HG02642 (cell line): ENCODE measurements at regions not wholly inside any gene's neighbourhood (a gene's known extent, or its start where the extent isn't known, plus 50 kb on each side); places are given as distances from the start of the nearest gene placed in this dataset.

Experiments
- ATAC-seq: cut with Tn5 transposase; IDR thresholded peaks from one replicate; pipeline ENCODE4 v1.9.1; 2021; ENCODE audit warnings: mild to moderate bottlenecking; ENCODE audit not compliant: unreplicated experiment, poor library complexity

GRCh38 chr10:70966646-70967553 is 78.5 kb upstream of the PCBD1 start:
- ATAC-seq: no peak

DNA sequence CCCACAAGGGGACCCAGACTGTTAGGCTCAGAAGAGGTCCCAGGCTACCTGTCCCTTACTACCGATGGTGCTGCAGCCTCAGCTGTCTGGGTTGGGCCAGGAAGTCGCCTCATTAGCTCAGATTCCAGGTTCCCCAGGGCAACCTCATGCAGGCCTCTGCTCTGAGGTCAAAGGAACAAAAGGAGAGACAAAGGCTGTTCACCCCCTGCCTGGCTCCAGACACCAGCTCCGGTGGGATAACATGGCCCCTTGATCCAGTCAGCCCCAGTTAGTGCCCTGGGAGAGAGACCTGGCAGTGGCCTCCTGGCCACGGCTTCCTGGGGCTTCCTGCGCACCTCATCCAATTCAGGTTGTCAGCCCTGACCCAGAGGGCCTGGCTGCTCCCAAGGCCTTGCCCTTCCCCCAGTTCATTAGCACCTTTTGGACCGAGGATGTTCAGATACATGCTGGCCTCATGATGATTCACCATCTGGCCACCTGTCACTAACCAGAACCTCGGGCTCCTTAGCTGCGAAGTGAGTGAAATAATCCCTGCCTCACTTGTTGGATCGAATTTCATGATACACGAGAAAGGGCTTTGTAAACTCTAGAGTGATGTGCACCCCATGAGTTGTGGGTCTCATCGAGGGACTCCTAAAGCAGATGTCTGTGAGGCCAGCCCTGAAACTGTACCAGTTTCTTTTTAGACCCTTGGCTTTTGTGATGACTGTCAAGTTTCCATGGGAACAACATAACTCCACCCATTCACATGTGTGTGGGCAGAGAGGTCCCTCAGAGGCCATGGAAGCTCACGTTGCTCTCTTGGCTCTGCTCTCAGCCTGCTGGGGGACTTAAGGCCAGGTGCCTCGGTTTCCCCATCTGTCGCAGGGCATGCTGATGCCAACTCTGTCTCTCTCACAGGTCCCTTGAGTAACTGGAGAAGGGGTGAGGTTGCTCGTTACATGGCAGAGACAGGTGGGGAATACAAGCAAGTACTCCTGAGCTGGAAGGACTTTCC is 79.5 kb upstream of the PCBD1 start:
- peak; percentile 60 for ATAC-seq

DNA sequence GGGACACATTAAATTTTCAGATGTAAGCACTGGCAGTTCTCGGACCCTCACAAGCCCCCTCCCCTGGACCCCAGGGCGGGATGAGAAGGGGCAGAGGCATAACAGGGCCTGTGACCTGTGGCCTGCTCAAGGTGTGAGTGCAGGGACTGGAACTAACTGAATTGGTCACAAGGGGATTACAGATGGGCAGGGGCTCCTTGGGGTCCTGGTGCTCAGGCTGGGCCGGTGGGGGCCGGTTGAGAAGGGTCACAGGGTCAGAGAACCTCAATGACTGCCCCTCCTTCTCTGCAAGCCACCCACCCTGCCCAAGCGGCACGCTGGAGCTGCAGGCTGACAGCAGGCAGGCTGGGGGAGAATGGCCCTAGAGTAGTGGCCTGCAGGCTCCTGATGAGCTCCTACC is 80.8 kb upstream of the PCBD1 start:
- ATAC-seq: no peak

GRCh38 chr10:70970830-70971229 is 82.5 kb upstream of the PCBD1 start:
- no peak for ATAC-seq

- no peak for ATAC-seq
These were observed 84.9 kb upstream of the PCBD1 start for GRCh38 chr10:70973275-70973674.

DNA sequence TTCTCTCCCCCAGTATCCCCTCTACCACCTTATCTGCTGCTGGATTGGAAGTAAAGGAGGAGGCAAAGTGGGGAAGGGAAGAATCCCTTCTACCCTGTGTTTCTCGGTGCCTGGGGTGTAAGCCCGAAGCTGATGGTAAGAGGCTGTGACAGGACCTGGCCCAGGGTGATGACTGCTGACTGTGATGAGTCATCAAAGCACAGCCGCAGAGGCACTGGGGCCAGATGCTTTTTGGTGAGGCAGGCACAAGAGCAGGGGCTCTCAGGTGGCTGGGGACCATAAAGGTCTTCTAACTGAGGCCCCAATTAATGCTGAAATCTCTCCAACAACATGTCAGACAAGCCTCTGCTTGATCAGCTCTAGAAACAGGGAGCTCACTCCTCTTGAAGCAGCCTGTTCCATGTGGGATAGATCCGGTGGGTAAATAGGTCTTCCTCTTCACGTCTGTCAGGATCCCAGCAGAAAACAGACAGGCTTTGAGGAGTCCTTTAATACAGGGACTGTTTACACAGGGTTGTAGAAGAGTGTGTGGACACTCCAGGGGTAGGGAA is 86.1 kb upstream of the PCBD1 start:
- no peak for ATAC-seq

- ATAC-seq: no peak
These were observed 86.6 kb upstream of the PCBD1 start for GRCh38 chr10:70974920-70975319.

DNA sequence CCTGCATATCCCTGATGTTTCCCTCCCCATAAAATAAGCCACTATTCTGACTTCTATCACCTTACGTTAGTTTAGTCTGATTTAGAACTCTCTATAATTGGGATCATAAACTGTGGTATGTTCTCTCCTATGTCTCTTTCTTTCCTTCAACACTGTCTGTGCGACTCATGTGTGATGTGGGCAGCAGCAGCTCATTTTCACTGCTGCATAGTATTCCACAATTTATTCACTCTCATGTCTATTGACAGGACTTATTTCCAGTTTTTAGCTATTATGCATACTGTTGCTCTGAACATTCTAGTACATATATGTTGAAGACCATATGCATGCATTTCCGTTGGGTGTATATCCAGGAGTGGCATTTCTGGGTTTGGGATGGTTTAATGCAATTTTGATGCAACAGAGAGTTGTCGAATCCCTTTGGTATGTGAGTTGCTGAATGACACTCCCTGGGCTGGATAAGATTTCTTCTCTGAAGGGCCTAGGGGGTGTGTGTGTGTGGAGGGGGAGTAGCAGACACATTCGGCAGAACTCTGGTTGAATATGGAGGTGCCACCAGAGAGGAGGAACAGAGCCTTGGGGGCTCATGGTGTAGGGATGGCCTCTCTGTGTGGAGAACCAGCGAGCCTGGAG is 87.8 kb upstream of the PCBD1 start:
- ATAC-seq: no peak

- ATAC-seq: no peak
These were observed 89.3 kb upstream of the PCBD1 start for GRCh38 chr10:70977625-70978024.

- ATAC-seq: no peak
These were observed 89.8 kb upstream of the PCBD1 start for GRCh38 chr10:70978181-70978580.

DNA sequence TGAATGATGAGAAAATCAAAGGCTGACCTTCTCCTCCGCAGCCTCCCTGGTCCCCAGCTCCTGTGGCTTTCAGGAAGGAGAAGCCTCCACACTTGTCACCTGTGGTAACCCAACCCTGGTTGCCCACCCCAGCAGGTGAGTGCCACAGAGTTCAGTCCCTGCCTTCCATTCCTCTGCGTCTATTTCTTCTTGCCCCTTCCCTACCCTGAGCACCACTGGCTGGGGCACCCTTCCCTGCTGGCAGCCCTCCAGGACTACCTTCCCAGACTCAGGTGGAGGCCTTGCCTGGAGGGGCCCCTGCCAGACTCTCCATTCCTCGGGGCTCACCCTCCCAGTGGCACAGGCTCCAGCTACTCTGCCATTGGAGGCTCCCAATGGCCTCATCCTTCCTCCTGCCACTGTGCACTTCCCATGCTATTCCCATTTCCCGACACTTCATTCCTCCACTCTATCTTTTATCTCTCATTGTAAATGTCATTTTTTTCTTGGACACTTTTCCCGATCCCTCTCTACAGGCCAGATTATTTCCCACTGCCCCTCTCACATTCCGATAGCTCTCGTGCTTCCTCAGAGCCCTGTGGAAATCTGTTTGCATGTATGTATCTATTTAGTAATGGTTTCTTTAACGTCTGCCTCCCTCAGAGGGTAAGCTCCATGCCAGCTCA is 90.6 kb upstream of the PCBD1 start:
- ATAC-seq: no peak

DNA sequence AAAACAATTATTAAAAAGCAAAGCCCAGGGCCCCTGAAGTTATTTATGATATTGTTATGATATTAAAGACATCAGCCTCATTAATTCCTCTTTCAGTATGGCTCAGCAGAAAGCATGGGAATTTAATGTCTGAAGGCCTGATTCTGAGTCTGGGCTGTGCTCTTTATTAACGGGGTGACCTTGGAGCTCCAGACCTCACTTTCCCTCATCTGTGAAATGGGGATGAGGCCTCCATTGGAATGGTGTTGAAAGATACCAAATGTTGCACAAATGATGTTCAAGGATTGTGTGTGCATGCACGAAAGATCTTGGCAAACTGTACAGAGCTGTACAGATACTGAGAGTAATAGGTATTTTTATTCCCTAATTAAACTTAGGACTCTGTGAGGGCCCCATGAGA is 92.3 kb upstream of the PCBD1 start:
- no peak for ATAC-seq

GRCh38 chr10:70981171-70981836 is 92.9 kb upstream of the PCBD1 start:
- no peak for ATAC-seq

DNA sequence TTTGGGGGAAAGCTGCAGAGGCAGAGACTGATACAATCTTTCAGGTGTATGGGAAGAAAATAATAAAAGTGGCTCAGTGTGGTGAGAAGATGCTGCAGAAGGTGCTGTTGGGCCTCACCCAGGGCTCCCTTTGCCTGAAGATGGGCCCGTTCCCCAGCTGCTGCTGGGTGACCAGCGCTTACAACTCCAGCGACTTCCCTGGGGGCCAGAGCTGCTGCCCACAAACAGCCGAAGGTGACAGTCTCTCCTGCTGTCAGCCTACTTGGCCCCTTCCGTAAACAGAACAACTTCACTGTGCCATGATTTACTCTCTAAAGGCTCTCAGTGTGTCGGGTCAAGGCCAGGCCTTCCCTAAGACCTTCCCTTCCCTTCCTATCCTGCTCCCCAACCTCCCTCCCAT is 93.6 kb upstream of the PCBD1 start:
- ATAC-seq: no peak

DNA sequence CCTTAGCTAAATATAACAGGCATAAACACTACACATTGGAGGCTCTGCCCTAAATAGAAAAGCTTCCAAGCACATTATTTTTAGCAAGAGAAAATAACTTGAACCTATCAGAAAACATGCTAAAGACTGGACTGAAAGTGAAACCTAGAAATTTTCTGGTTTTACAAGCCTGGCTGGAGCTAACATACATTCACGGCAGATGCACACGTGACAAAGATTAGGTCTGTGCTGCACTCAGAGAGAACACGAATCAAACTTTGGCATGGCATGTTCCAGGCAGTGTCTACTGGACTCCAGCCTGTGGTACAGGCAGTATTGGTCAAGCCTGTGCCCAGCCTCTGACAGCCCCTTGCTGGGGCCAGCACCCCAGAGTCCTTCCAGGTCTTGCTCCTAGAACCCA is 94.1 kb upstream of the PCBD1 start:
- peak; percentile 54 for ATAC-seq

- ATAC-seq: no peak
These were observed 96.8 kb upstream of the PCBD1 start for GRCh38 chr10:70984986-70985722.

DNA sequence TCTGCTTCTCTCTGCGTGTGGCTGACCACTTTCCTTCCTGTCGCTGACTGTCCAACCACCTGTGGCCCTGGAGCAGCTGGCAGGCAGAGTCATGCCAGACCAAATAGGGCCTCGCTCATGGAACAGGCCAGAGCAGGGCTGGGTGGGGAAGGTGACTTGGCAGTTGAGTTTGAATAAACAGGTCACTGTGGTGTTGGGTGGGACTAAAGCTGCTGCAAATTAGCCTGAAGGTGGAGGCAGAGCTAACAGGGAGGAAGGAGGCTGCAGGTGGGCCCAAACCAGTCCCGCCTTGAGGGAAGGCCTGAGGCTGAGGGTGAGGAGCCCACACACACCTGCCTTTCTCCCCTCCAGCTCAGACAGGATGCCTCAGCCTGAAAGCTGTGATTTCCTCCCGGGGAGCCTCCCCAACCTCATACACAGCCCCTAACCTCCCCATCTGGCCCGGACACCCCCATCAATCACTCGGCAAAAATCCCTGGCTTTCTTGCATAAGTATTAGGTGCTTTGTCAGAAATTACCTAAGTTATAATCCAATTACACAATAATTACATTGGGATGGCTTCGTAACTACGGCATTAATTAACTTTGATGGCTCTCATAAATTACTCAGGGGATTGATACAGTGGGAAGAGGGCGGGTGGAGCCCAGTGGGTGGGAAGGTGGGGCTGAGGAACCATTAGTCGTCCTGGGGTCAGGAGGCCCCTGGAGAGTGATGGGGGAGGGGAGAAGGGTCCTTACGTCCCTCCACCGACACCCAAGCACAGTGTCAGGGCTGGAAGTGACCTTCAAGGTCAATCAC is 97.7 kb upstream of the PCBD1 start:
- no peak for ATAC-seq

DNA sequence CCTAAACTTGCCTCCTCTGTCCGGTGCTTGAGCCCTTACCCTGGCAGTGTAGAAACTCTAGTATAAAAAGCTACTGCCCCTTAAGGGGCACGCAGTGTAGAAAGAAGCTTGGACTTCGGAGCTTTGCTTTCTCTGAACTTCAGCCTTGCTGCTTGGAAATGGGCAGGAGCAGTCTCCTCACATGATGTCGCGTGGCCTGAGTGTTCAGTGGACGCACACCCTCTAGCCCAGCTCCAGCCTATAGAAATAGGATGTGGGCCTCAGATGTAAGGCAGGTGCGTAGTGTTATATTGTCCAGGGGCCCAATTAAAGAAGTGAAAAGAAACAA is 98.2 kb upstream of the PCBD1 start:
- no peak for ATAC-seq
